GM10266 (cell line): ENCODE measurements at regions not wholly inside any gene's neighbourhood (a gene's known extent, or its start where the extent isn't known, plus 50 kb on each side); places are given as distances from the start of the nearest gene placed in this dataset.

Experiments
- DNase-seq: peaks from one replicate; pipeline ENCODE4 v3.0.0; 2012; ENCODE audit errors: extremely low spot score
- TF ChIP-seq, protein P1 (sequence below): IDR thresholded peaks from 2 replicates; pipeline ENCODE4 v1.5.1; 2012; ENCODE audit warnings: mild to moderate bottlenecking, low read depth; ENCODE audit not compliant: control insufficient read depth, insufficient read depth; ENCODE audit errors: missing control alignments

DNA sequence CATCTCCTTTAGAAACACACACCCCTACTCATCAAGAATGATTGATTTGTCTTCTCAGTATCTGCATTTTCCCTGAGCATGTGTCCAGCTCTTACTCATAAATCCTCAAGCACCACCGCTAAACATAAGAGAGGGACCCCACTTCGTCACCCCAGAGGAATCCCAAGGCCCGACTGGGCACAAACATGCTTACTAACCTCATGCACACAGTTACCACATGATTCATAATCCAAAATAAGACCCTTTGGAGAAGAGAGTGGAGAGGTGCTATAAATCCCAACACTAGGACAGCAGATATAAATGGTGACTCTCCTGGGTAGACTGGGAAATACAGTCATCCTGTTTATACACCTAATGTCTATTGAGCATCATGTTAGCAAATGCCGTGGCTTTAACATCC lies 843.2 kb upstream of the ID2 start:
- TF ChIP-seq, protein P1, sequence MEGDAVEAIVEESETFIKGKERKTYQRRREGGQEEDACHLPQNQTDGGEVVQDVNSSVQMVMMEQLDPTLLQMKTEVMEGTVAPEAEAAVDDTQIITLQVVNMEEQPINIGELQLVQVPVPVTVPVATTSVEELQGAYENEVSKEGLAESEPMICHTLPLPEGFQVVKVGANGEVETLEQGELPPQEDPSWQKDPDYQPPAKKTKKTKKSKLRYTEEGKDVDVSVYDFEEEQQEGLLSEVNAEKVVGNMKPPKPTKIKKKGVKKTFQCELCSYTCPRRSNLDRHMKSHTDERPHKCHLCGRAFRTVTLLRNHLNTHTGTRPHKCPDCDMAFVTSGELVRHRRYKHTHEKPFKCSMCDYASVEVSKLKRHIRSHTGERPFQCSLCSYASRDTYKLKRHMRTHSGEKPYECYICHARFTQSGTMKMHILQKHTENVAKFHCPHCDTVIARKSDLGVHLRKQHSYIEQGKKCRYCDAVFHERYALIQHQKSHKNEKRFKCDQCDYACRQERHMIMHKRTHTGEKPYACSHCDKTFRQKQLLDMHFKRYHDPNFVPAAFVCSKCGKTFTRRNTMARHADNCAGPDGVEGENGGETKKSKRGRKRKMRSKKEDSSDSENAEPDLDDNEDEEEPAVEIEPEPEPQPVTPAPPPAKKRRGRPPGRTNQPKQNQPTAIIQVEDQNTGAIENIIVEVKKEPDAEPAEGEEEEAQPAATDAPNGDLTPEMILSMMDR = no peak
- no peak for DNase-seq

GRCh38 chr2:7840651-7841380 lies 841.0 kb upstream of the ID2 start:
- no peak for DNase-seq
- TF ChIP-seq, protein P1 = no peak

GRCh38 chr2:7841751-7842150 lies 840.1 kb upstream of the ID2 start:
- no peak for DNase-seq
- TF ChIP-seq, protein P1 = no peak

DNA sequence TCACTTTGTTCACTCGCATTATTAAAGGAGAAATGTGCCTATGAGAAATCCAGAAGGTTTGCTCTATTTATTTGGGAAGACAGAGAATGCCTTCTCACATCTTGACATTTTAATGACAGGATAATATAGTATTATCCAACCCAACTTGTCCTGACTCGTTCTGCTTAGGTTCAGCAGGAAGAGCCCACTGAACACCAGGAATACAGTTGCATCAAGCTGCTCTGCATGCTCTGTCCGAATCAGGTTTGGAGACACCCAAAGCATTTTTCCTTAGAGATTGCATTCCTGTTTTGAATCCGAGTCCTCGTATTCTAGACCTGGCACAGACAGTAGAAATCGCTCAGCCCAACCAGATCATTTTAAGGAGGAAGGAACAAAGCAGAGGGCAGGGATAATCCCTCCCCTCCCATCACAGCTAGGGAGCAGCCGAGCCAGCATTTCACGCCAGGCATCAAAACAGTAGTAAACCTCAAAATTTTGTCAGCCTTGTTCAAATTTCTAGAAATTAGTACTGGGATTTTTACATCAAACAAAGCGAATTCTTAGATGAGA lies 837.4 kb upstream of the ID2 start:
- TF ChIP-seq, protein P1 = no peak
- no peak for DNase-seq

DNA sequence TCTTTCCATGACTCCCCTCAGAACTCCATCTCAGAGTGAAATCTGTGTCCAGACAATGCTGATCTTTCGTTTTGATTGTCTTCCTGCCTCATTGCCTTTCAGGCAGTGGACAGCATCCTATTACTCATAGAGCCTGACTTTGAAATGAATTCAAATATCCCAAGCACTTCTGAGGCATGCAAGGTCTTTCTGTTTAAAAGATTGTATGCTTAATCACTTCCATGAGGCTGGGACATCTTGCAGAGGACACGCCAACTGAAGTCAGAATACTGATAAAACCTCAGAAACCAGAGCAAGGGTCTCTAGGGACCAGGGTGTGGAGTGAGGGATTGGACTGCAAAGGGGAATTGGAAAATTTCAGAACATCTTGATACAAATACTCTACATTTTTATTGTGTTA lies 836.5 kb upstream of the ID2 start:
- TF ChIP-seq, protein P1 = no peak
- no peak for DNase-seq

DNA sequence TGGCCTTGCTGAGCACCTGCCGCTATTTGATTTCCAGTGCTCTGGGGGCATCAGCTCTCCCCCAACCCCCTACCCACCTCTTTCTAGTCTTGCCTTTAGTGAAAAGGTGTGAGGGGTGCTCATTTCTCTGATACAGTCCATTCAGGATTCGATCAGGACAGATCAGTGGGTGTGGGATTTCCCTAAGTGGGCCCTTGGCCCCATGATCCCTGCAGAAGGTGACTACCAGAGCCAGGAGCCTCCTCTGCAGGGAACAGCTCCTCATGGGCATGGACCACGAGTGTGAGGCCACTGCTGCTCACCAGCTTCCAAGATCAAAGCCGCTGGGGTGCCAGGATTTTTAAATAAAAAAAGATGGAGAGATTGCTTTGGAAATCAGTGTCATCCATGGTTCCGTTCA lies 835.2 kb upstream of the ID2 start:
- TF ChIP-seq, protein P1 = no peak
- no peak for DNase-seq

GRCh38 chr2:7847321-7847720 lies 834.5 kb upstream of the ID2 start:
- no peak for DNase-seq
- TF ChIP-seq, protein P1 = no peak
